Femur (tissue), 1 donor: ENCODE measurements at regions not wholly inside any gene's neighbourhood (a gene's known extent, or its start where the extent isn't known, plus 50 kb on each side); places are given as distances from the start of the nearest gene placed in this dataset.

Source experiments
- DNase-seq: peaks from one replicate; pipeline ENCODE4 v3.0.0-alpha.2; 2017

GRCh38 chr1:235025422-235025984, 103.1 kb downstream of the TOMM20 start:
- DNase-seq = no peak

GRCh38 chr1:235024711-235025421, 103.8 kb downstream of the TOMM20 start:
- DNase-seq = no peak

GRCh38 chr1:235023711-235024439, 104.8 kb downstream of the TOMM20 start:
- no peak for DNase-seq

- no peak for DNase-seq
These were observed 105.5 kb downstream of the TOMM20 start for GRCh38 chr1:235022981-235023710.

- no peak for DNase-seq
These were observed 106.2 kb downstream of the TOMM20 start for GRCh38 chr1:235022341-235022980.

- DNase-seq = no peak
These were observed 106.8 kb downstream of the TOMM20 start for GRCh38 chr1:235021815-235022214.

GRCh38 chr1:235021321-235021720, 107.3 kb downstream of the TOMM20 start:
- no peak for DNase-seq

GRCh38 chr1:235019961-235020360, 108.7 kb downstream of the TOMM20 start:
- no peak for DNase-seq

GRCh38 chr1:235019471-235019870, 109.2 kb downstream of the TOMM20 start:
- no peak for DNase-seq

GRCh38 chr1:235018720-235019444, 109.8 kb downstream of the TOMM20 start:
- no peak for DNase-seq

GRCh38 chr1:235018161-235018560, 110.5 kb downstream of the TOMM20 start:
- DNase-seq = no peak

GRCh38 chr1:235017719-235018118, 110.9 kb downstream of the TOMM20 start:
- DNase-seq = no peak

- no peak for DNase-seq
These were observed 111.4 kb downstream of the TOMM20 start for GRCh38 chr1:235017191-235017590.

- no peak for DNase-seq
These were observed 113.2 kb downstream of the TOMM20 start for GRCh38 chr1:235015291-235015985.

GRCh38 chr1:235014756-235015155, 113.9 kb downstream of the TOMM20 start:
- DNase-seq = no peak

- DNase-seq = peak; percentile 43
These were observed 115.1 kb downstream of the TOMM20 start for GRCh38 chr1:235013512-235013911.

- DNase-seq = no peak
These were observed 116.0 kb downstream of the TOMM20 start for GRCh38 chr1:235012436-235013210.

GRCh38 chr1:235011599-235012435, 116.8 kb downstream of the TOMM20 start:
- DNase-seq = peak; percentile 74

GRCh38 chr1:235011064-235011598, 117.5 kb downstream of the TOMM20 start:
- no peak for DNase-seq
